Spleen (tissue), 11 donors: ENCODE measurements at regions not wholly inside any gene's neighbourhood (a gene's known extent, or its start where the extent isn't known, plus 50 kb on each side); places are given as distances from the start of the nearest gene placed in this dataset.

Experiments
- DNase-seq: peaks from one replicate; pipeline ENCODE4 v3.0.0-alpha.2; 2020
- H3K27ac ChIP-seq, 8 donors: fragments of 200-600 bp; sonication (generic) in 7 of 8; 1 replicate in 4 of 8; 2 replicates in 4 of 8; pipeline versions ENCODE4 v1.5.0 to v1.8.0; 2016 to 2021; ENCODE audit warnings: inconsistent platforms in 4 of 8, mild to moderate bottlenecking in 4 of 8, moderate library complexity in 1 of 8
- H3K27me3 ChIP-seq, 7 donors: fragments of 200-600 bp; sonication (generic) in 6 of 7; replicated peaks in 1 of 7; 1 replicate in 4 of 7; 2 replicates in 3 of 7; pipeline versions ENCODE4 v1.5.0 to v1.8.0; 2016 to 2021; ENCODE audit warnings: inconsistent platforms in 3 of 7, mild to moderate bottlenecking in 1 of 7
- H3K36me3 ChIP-seq, 6 donors: fragments of 200-600 bp; sonication (generic) in 5 of 6; 1 replicate in 4 of 6; 2 replicates in 2 of 6; pipeline versions ENCODE4 v1.5.0 to v1.8.0; 2016 to 2021; ENCODE audit warnings: inconsistent platforms in 2 of 6
- H3K4me1 ChIP-seq, 6 donors: fragments of 200-600 bp; sonication (generic) in 5 of 6; 1 replicate in 3 of 6; 2 replicates in 3 of 6; pipeline versions ENCODE4 v1.5.0 to v1.8.0; 2016 to 2021; ENCODE audit warnings: inconsistent platforms in 3 of 6
- H3K4me3 ChIP-seq, 8 donors: fragments of 200-600 bp; sonication (generic) in 7 of 8; 1 replicate in 4 of 8; 2 replicates in 4 of 8; pipeline versions ENCODE4 v1.5.0 to v1.8.0; 2016 to 2021; ENCODE audit warnings: inconsistent platforms in 4 of 8, mild to moderate bottlenecking in 4 of 8, moderate library complexity in 2 of 8
- H3K9me3 ChIP-seq, 8 donors: fragments of 200-600 bp; sonication (generic) in 7 of 8; 1 replicate in 4 of 8; 2 replicates in 4 of 8; pipeline versions ENCODE4 v1.5.0 to v1.8.0; 2016 to 2021; ENCODE audit warnings: inconsistent platforms in 4 of 8
- CTCF ChIP-seq, 11 experiments: fragments of 200-600 bp in 7 of 11; fragments of 450-650 bp in 4 of 11; sonication (generic) in 4 of 11; IDR thresholded peaks in 8 of 11; conservative IDR thresholded peaks in 3 of 11; 1 replicate in 7 of 11; 2 replicates in 4 of 11; pipeline versions ENCODE4 v1.4.0 to v1.8.0; 2016 to 2021; ENCODE audit warnings: antibody characterized with exemption in 11 of 11, inconsistent platforms in 4 of 11, mild to moderate bottlenecking in 1 of 11
- POLR2A ChIP-seq, 3 donors: fragments of 450-650 bp; IDR thresholded peaks; one replicate each; pipeline ENCODE4 v1.5.1; 2017; ENCODE audit warnings: antibody characterized with exemption in 3 of 3, mild to moderate bottlenecking in 1 of 3
- POLR2AphosphoS5 ChIP-seq, 3 donors: sonication (generic); formaldehyde crosslinking; IDR thresholded peaks; one replicate each; pipeline ENCODE4 v1.5.1; 2017; ENCODE audit warnings: antibody characterized with exemption in 3 of 3
- WGBS, 5 donors: extraction: QIAGEN DNeasy Blood & Tissue Kit in 3 of 5; methylation state at CpG; one replicate each; pipeline versions ENCODE4 v1.1.5 to v1.1.7; 2013 to 2018; 5-methylcytosine and 5-hydroxymethylcytosine counted together
- intact Hi-C: fragments of 100-400 bp; cut with DNase I; formaldehyde crosslinking; loops from one replicate; pipeline ENCODE4 v1.15.0; 2023; ENCODE audit warnings: low total_unique reads
- donor health status: healthy with polysubstance abuse.
- donor health status: DM: no; HTN: no; CAD: no; lungs with moderate emphysema.
- donor health status: DM: no; HTN: no; CAD: no.
- donor health status: Bipolar disorder and iron deficiency.
- donor health status: healthy.
- donor health status: DM: no; HTN: no; CAD: no.
- donor health status: DM: yes; HTN: yes; CAD: no.

- Histone ChIP-seq H3K4me3 (no peak overlapping the region), H3K4me1 (peaks cover 0 to 8% (median 0%) of the 10 kb centered on the region in 6 donors), H3K9me3 (no peaks in the 10 kb centered on the region), H3K27me3 (peaks cover 0 to 40% (median 7%) of the 10 kb centered on the region in 7 donors), H3K27ac (no peak overlapping the region), H3K36me3 (no peaks in the 10 kb centered on the region)
- intact Hi-C loops, result no loop called here
- DNase-seq, result no peak
- TF ChIP-seq POLR2AphosphoS5 (IDR thresholded peaks at IDR 0.05) (no peak), CTCF (IDR thresholded peaks at IDR 0.05 in 8 of 11, conservative IDR thresholded peaks at IDR 0.05 in 3 of 11) (no peak), POLR2A (IDR thresholded peaks at IDR 0.05) (no peak)
- 81 to 91% (median 86%) methylated on average over 6 of the region's 6 CpGs for WGBS, 5 donors
These were observed 122.9 kb upstream of the TLE3 start for GRCh38 chr15:70220490-70221096.

- Histone ChIP-seq H3K27ac (no peak overlapping the region), H3K4me3 (no peak overlapping the region), H3K4me1 (peaks cover 0 to 8% (median 0%) of the 10 kb centered on the region in 6 donors), H3K27me3 (peaks cover 0 to 46% (median 7%) of the 10 kb centered on the region in 7 donors), H3K9me3 (no peaks in the 10 kb centered on the region), H3K36me3 (no peaks in the 10 kb centered on the region)
- TF ChIP-seq POLR2AphosphoS5 (IDR thresholded peaks at IDR 0.05) (no peak), POLR2A (IDR thresholded peaks at IDR 0.05) (no peak), CTCF (IDR thresholded peaks at IDR 0.05 in 8 of 11, conservative IDR thresholded peaks at IDR 0.05 in 3 of 11) (no peak)
- intact Hi-C loops, result no loop called here
- 80 to 91% (median 88%) methylated on average over 6 of the region's 6 CpGs for WGBS, 5 donors
- no peak for DNase-seq
These were observed 122.2 kb upstream of the TLE3 start for GRCh38 chr15:70219966-70220365.

- H3K4me3 ChIP-seq, result no peak overlapping the region
- no peak overlapping the region for H3K27ac ChIP-seq
- peaks cover 0 to 8% (median 0%) of the 10 kb centered on the region in 6 donors for H3K4me1 ChIP-seq
- H3K36me3 ChIP-seq, result no peaks in the 10 kb centered on the region
- no peak for DNase-seq
- intact Hi-C loops, result no loop called here
- 80 to 92% (median 83%) methylated on average over 7 to 8 of the region's 8 CpGs for WGBS, 5 donors
- peaks cover 0 to 52% (median 7%) of the 10 kb centered on the region in 7 donors for H3K27me3 ChIP-seq
- TF ChIP-seq CTCF (IDR thresholded peaks at IDR 0.05 in 8 of 11, conservative IDR thresholded peaks at IDR 0.05 in 3 of 11), result no peak
- no peak for TF ChIP-seq POLR2A (IDR thresholded peaks at IDR 0.05)
- TF ChIP-seq POLR2AphosphoS5 (IDR thresholded peaks at IDR 0.05), result no peak
- H3K9me3 ChIP-seq, result no peaks in the 10 kb centered on the region
These were observed 121.7 kb upstream of the TLE3 start for GRCh38 chr15:70219256-70219895.
